ENCODE measurements at regions not wholly inside any gene's neighbourhood (a gene's known extent, or its start where the extent isn't known, plus 50 kb on each side); places are given as distances from the start of the nearest gene placed in this dataset.

- DNase-seq (ENCODE audit: low read depth in 6 of 9, low spot score in 9 of 9), result no peak
- no peaks in the 10 kb centered on the region for H3K9me3 ChIP-seq (ENCODE audit: control insufficient read depth in 2 of 2, insufficient read depth in 1 of 2, low read length in 1 of 2)
- no peak overlapping the region for H3K4me3 ChIP-seq (ENCODE audit: low read length in 2 of 2)
- no peaks in the 10 kb centered on the region for H3K36me3 ChIP-seq (ENCODE audit: control insufficient read depth in 2 of 2, insufficient read depth in 2 of 2, low read length in 1 of 2)
- H3K27ac ChIP-seq (ENCODE audit: low read depth in 1 of 2, low read length in 1 of 2), result no peak overlapping the region
- H3K27me3 ChIP-seq (ENCODE audit: control insufficient read depth in 2 of 2, insufficient read depth in 1 of 2, low read length in 1 of 2), result no peaks in the 10 kb centered on the region
- no peaks in the 10 kb centered on the region for H3K4me1 ChIP-seq (ENCODE audit: control insufficient read depth in 2 of 2, insufficient read depth in 2 of 2, low read length in 2 of 2)
- WGBS, result 93% methylated on average over 2 of the region's 2 CpGs
Observed at GRCh38 chr11:42707541-42707940, 604.3 kb upstream of the API5 start.

GRCh38 chr11:42709216-42709615 is 602.6 kb upstream of the API5 start:
- H3K36me3 ChIP-seq (ENCODE audit: control insufficient read depth in 2 of 2, insufficient read depth in 2 of 2, low read length in 1 of 2), result no peaks in the 10 kb centered on the region
- no peaks in the 10 kb centered on the region for H3K4me1 ChIP-seq (ENCODE audit: control insufficient read depth in 2 of 2, insufficient read depth in 2 of 2, low read length in 2 of 2)
- H3K27me3 ChIP-seq (ENCODE audit: control insufficient read depth in 2 of 2, insufficient read depth in 1 of 2, low read length in 1 of 2), result no peaks in the 10 kb centered on the region
- H3K27ac ChIP-seq (ENCODE audit: low read depth in 1 of 2, low read length in 1 of 2), result no peak overlapping the region
- 95% methylated on average over 1 of the region's 1 CpG for WGBS
- DNase-seq (ENCODE audit: low read depth in 6 of 9, low spot score in 9 of 9), result no peak
- H3K9me3 ChIP-seq (ENCODE audit: control insufficient read depth in 2 of 2, insufficient read depth in 1 of 2, low read length in 1 of 2), result no peaks in the 10 kb centered on the region
- no peak overlapping the region for H3K4me3 ChIP-seq (ENCODE audit: low read length in 2 of 2)

GRCh38 chr11:42713279-42713678 is 598.5 kb upstream of the API5 start:
- Histone ChIP-seq H3K27ac (ENCODE audit: low read depth in 1 of 2, low read length in 1 of 2) (no peak overlapping the region), H3K27me3 (ENCODE audit: control insufficient read depth in 2 of 2, insufficient read depth in 1 of 2, low read length in 1 of 2) (no peaks in the 10 kb centered on the region), H3K36me3 (ENCODE audit: control insufficient read depth in 2 of 2, insufficient read depth in 2 of 2, low read length in 1 of 2) (no peaks in the 10 kb centered on the region), H3K4me3 (ENCODE audit: low read length in 2 of 2) (no peak overlapping the region), H3K9me3 (ENCODE audit: control insufficient read depth in 2 of 2, insufficient read depth in 1 of 2, low read length in 1 of 2) (no peaks in the 10 kb centered on the region), H3K4me1 (ENCODE audit: control insufficient read depth in 2 of 2, insufficient read depth in 2 of 2, low read length in 2 of 2) (no peaks in the 10 kb centered on the region)
- WGBS, result 75% methylated on average over 1 of the region's 1 CpG
- no peak for DNase-seq (ENCODE audit: low read depth in 6 of 9, low spot score in 9 of 9)

GRCh38 chr11:42713753-42714152 is 598.0 kb upstream of the API5 start:
- H3K27ac ChIP-seq (ENCODE audit: low read depth in 1 of 2, low read length in 1 of 2), result no peak overlapping the region
- no peak for DNase-seq (ENCODE audit: low read depth in 6 of 9, low spot score in 9 of 9)
- H3K4me3 ChIP-seq (ENCODE audit: low read length in 2 of 2), result no peak overlapping the region
- H3K27me3 ChIP-seq (ENCODE audit: control insufficient read depth in 2 of 2, insufficient read depth in 1 of 2, low read length in 1 of 2), result no peaks in the 10 kb centered on the region
- no peaks in the 10 kb centered on the region for H3K4me1 ChIP-seq (ENCODE audit: control insufficient read depth in 2 of 2, insufficient read depth in 2 of 2, low read length in 2 of 2)
- no peaks in the 10 kb centered on the region for H3K36me3 ChIP-seq (ENCODE audit: control insufficient read depth in 2 of 2, insufficient read depth in 2 of 2, low read length in 1 of 2)
- 87% methylated on average over 1 of the region's 1 CpG for WGBS
- H3K9me3 ChIP-seq (ENCODE audit: control insufficient read depth in 2 of 2, insufficient read depth in 1 of 2, low read length in 1 of 2), result no peaks in the 10 kb centered on the region

- no peak overlapping the region for H3K4me3 ChIP-seq (ENCODE audit: low read length in 2 of 2)
- no peaks in the 10 kb centered on the region for H3K4me1 ChIP-seq (ENCODE audit: control insufficient read depth in 2 of 2, insufficient read depth in 2 of 2, low read length in 2 of 2)
- H3K27ac ChIP-seq (ENCODE audit: low read depth in 1 of 2, low read length in 1 of 2), result no peak overlapping the region
- 65% methylated on average over 3 of the region's 3 CpGs for WGBS
- H3K27me3 ChIP-seq (ENCODE audit: control insufficient read depth in 2 of 2, insufficient read depth in 1 of 2, low read length in 1 of 2), result no peaks in the 10 kb centered on the region
- DNase-seq (ENCODE audit: low read depth in 6 of 9, low spot score in 9 of 9), result no peak
- H3K36me3 ChIP-seq (ENCODE audit: control insufficient read depth in 2 of 2, insufficient read depth in 2 of 2, low read length in 1 of 2), result no peaks in the 10 kb centered on the region
- no peaks in the 10 kb centered on the region for H3K9me3 ChIP-seq (ENCODE audit: control insufficient read depth in 2 of 2, insufficient read depth in 1 of 2, low read length in 1 of 2)
Observed at GRCh38 chr11:42720716-42721563, 590.9 kb upstream of the API5 start.

GRCh38 chr11:42727879-42728278 is 583.9 kb upstream of the API5 start:
- DNase-seq (ENCODE audit: low read depth in 6 of 9, low spot score in 9 of 9), result no peak
- Histone ChIP-seq H3K27ac (ENCODE audit: low read depth in 1 of 2, low read length in 1 of 2) (no peak overlapping the region), H3K4me1 (ENCODE audit: control insufficient read depth in 2 of 2, insufficient read depth in 2 of 2, low read length in 2 of 2) (no peaks in the 10 kb centered on the region), H3K36me3 (ENCODE audit: control insufficient read depth in 2 of 2, insufficient read depth in 2 of 2, low read length in 1 of 2) (no peaks in the 10 kb centered on the region), H3K4me3 (ENCODE audit: low read length in 2 of 2) (no peak overlapping the region), H3K27me3 (ENCODE audit: control insufficient read depth in 2 of 2, insufficient read depth in 1 of 2, low read length in 1 of 2) (no peaks in the 10 kb centered on the region), H3K9me3 (ENCODE audit: control insufficient read depth in 2 of 2, insufficient read depth in 1 of 2, low read length in 1 of 2) (no peaks in the 10 kb centered on the region)
- 68% methylated on average over 1 of the region's 1 CpG for WGBS

GRCh38 chr11:42762348-42762747 is 549.4 kb upstream of the API5 start:
- Histone ChIP-seq H3K27me3 (ENCODE audit: control insufficient read depth in 2 of 2, insufficient read depth in 1 of 2, low read length in 1 of 2) (no peaks in the 10 kb centered on the region), H3K36me3 (ENCODE audit: control insufficient read depth in 2 of 2, insufficient read depth in 2 of 2, low read length in 1 of 2) (no peaks in the 10 kb centered on the region), H3K4me3 (ENCODE audit: low read length in 2 of 2) (no peak overlapping the region), H3K9me3 (ENCODE audit: control insufficient read depth in 2 of 2, insufficient read depth in 1 of 2, low read length in 1 of 2) (no peaks in the 10 kb centered on the region), H3K27ac (ENCODE audit: low read depth in 1 of 2, low read length in 1 of 2) (no peak overlapping the region), H3K4me1 (ENCODE audit: control insufficient read depth in 2 of 2, insufficient read depth in 2 of 2, low read length in 2 of 2) (no peaks in the 10 kb centered on the region)
- DNase-seq (ENCODE audit: low read depth in 6 of 9, low spot score in 9 of 9), result no peak
- 95% methylated on average over 1 of the region's 1 CpG for WGBS

- Histone ChIP-seq H3K27ac (ENCODE audit: low read depth in 1 of 2, low read length in 1 of 2) (no peak overlapping the region), H3K4me1 (ENCODE audit: control insufficient read depth in 2 of 2, insufficient read depth in 2 of 2, low read length in 2 of 2) (no peaks in the 10 kb centered on the region), H3K36me3 (ENCODE audit: control insufficient read depth in 2 of 2, insufficient read depth in 2 of 2, low read length in 1 of 2) (no peaks in the 10 kb centered on the region), H3K9me3 (ENCODE audit: control insufficient read depth in 2 of 2, insufficient read depth in 1 of 2, low read length in 1 of 2) (no peaks in the 10 kb centered on the region), H3K27me3 (ENCODE audit: control insufficient read depth in 2 of 2, insufficient read depth in 1 of 2, low read length in 1 of 2) (no peaks in the 10 kb centered on the region), H3K4me3 (ENCODE audit: low read length in 2 of 2) (no peak overlapping the region)
- 99% methylated on average over 2 of the region's 2 CpGs for WGBS
- no peak for DNase-seq (ENCODE audit: low read depth in 6 of 9, low spot score in 9 of 9)
Observed at GRCh38 chr11:42764936-42765335, 546.9 kb upstream of the API5 start.

GRCh38 chr11:42768576-42768975 is 543.2 kb upstream of the API5 start:
- 95% methylated on average over 2 of the region's 2 CpGs for WGBS

More at GRCh38 chr11:42768576-42768975, 543.2 kb upstream of the API5 start:
- Histone ChIP-seq H3K27ac (ENCODE audit: low read depth in 1 of 2, low read length in 1 of 2) (no peak overlapping the region), H3K4me3 (ENCODE audit: low read length in 2 of 2) (no peak overlapping the region), H3K4me1 (ENCODE audit: control insufficient read depth in 2 of 2, insufficient read depth in 2 of 2, low read length in 2 of 2) (no peaks in the 10 kb centered on the region), H3K27me3 (ENCODE audit: control insufficient read depth in 2 of 2, insufficient read depth in 1 of 2, low read length in 1 of 2) (no peaks in the 10 kb centered on the region), H3K36me3 (ENCODE audit: control insufficient read depth in 2 of 2, insufficient read depth in 2 of 2, low read length in 1 of 2) (no peaks in the 10 kb centered on the region), H3K9me3 (ENCODE audit: control insufficient read depth in 2 of 2, insufficient read depth in 1 of 2, low read length in 1 of 2) (no peaks in the 10 kb centered on the region)
- no peak for DNase-seq (ENCODE audit: low read depth in 6 of 9, low spot score in 9 of 9)
